Keratinocyte (primary cell): ENCODE measurements at regions not wholly inside any gene's neighbourhood (a gene's known extent, or its start where the extent isn't known, plus 50 kb on each side); places are given as distances from the start of the nearest gene placed in this dataset.

ENCODE experiments used
- DNase-seq: peaks from one replicate; pipeline ENCODE4 v3.0.0-alpha.2; 2011; ENCODE audit warnings: low read depth, missing footprints, low spot score
- FAIRE-seq: peaks from 2 replicates; lab custom pipeline; 2011; peaks lifted over from hg19 to GRCh38; lab: Jason Lieb, UNC
- H2AFZ ChIP-seq: 2 replicates; pipeline ENCODE4 v1.6.0; 2012; ENCODE audit warnings: low read length, control low read depth, inconsistent platforms; ENCODE audit not compliant: control insufficient read depth
- H3K27ac ChIP-seq: 2 replicates; pipeline ENCODE4 v1.5.1; 2011; ENCODE audit warnings: low read length; ENCODE audit not compliant: control insufficient read depth, insufficient read depth
- H3K27me3 ChIP-seq: 3 replicates; pipeline ENCODE4 v1.6.0; 2011; ENCODE audit warnings: low read length; ENCODE audit not compliant: control insufficient read depth, insufficient read depth; ENCODE audit errors: extremely low read depth
- H3K36me3 ChIP-seq, 2 experiments: 2 replicates in 1 of 2; 3 replicates in 1 of 2; pipeline ENCODE4 v1.5.1; 2011; ENCODE audit warnings: low read length in 2 of 2, mild to moderate bottlenecking in 1 of 2; ENCODE audit not compliant: control insufficient read depth in 2 of 2, insufficient read depth in 2 of 2; ENCODE audit errors: extremely low read depth in 1 of 2
- H3K4me1 ChIP-seq: 3 replicates; pipeline ENCODE4 v1.5.1; 2011; ENCODE audit warnings: low read length; ENCODE audit not compliant: control insufficient read depth, insufficient read depth; ENCODE audit errors: extremely low read depth
- H3K4me2 ChIP-seq: 3 replicates; pipeline ENCODE4 v1.6.0; 2011; ENCODE audit warnings: low read depth, low read length; ENCODE audit not compliant: control insufficient read depth, insufficient read depth; ENCODE audit errors: extremely low read depth
- H3K4me3 ChIP-seq, 3 experiments: fragments of 200-600 bp in 1 of 3; sonication (generic) in 1 of 3; 2 replicates in 2 of 3; 3 replicates in 1 of 3; pipeline ENCODE4 v1.5.1; 2011 to 2016; ENCODE audit warnings: low read length in 3 of 3, mild to moderate bottlenecking in 3 of 3, control low read depth in 2 of 3, inconsistent platforms in 1 of 3, low read depth in 1 of 3, mixed read lengths in 1 of 3, mixed run types in 1 of 3, moderate library complexity in 1 of 3; ENCODE audit not compliant: control insufficient read depth in 2 of 3, insufficient read depth in 2 of 3; ENCODE audit errors: extremely low read depth in 1 of 3
- H3K79me2 ChIP-seq: 2 replicates; pipeline ENCODE4 v1.6.0; 2012; ENCODE audit warnings: low read length; ENCODE audit not compliant: control insufficient read depth, insufficient read depth
- H3K9ac ChIP-seq: 3 replicates; pipeline ENCODE4 v1.6.0; 2011; ENCODE audit warnings: low read length; ENCODE audit not compliant: control insufficient read depth, insufficient read depth; ENCODE audit errors: extremely low read depth
- H3K9me1 ChIP-seq: 3 replicates; pipeline ENCODE4 v1.6.0; 2011; ENCODE audit warnings: low read length; ENCODE audit not compliant: control insufficient read depth, insufficient read depth; ENCODE audit errors: extremely low read depth
- H3K9me3 ChIP-seq: 2 replicates; pipeline ENCODE4 v1.5.1; 2012; ENCODE audit warnings: low read depth, low read length; ENCODE audit not compliant: control insufficient read depth
- H4K20me1 ChIP-seq: 3 replicates; pipeline ENCODE4 v1.6.0; 2011; ENCODE audit warnings: low read length; ENCODE audit not compliant: control insufficient read depth, insufficient read depth; ENCODE audit errors: extremely low read depth
- CTCF ChIP-seq, 3 experiments: IDR thresholded peaks in 1 of 3; conservative IDR thresholded peaks in 1 of 3; optimal IDR thresholded peaks in 1 of 3; 2 replicates in 2 of 3; 3 replicates in 1 of 3; pipeline versions ENCODE3 to v1.5.1; 2011; ENCODE audit warnings: low read length in 3 of 3, mild to moderate bottlenecking in 3 of 3, moderate library complexity in 2 of 3, control low read depth in 1 of 3, inconsistent platforms in 1 of 3; ENCODE audit not compliant: insufficient read depth in 2 of 3; ENCODE audit errors: extremely low read depth in 1 of 3
- EZH2 ChIP-seq: IDR thresholded peaks from one replicate; pipeline ENCODE4 v1.6.1; 2012; ENCODE audit warnings: inconsistent platforms, mild to moderate bottlenecking, low read length, moderate library complexity
- dilution Hi-C: fragments of 300-500 bp; cut with MboI; formaldehyde crosslinking; loops from one replicate; pipeline ENCODE4 v1.7.0; 2020; ENCODE audit warnings: low sequenced_read_pairs; ENCODE audit not compliant: extremely low pct_ligation_motif_present

GRCh38 chr2:64711252-64711800 lies 57.6 kb upstream of the SERTAD2 start:
- dilution Hi-C loops: no loop called here
- DNase-seq (no peak), FAIRE-seq (no peak)
- H3K27ac ChIP-seq: no peak overlapping the region
- no peaks in the 10 kb centered on the region for H3K79me2 ChIP-seq
- no peak overlapping the region for H2AFZ ChIP-seq
- H4K20me1 ChIP-seq: no peaks in the 10 kb centered on the region
- no peak overlapping the region for H3K4me2 ChIP-seq
- H3K36me3 ChIP-seq: peaks cover 0 to 2% of the 10 kb centered on the region in 2 experiments
- H3K4me3 ChIP-seq: no peak overlapping the region
- H3K9me1 ChIP-seq: no peaks in the 10 kb centered on the region
- TF ChIP-seq EZH2 (no peak), CTCF (optimal IDR thresholded peaks at IDR 0.05 in 1 of 3, IDR thresholded peaks at IDR 0.05 in 1 of 3, conservative IDR thresholded peaks at IDR 0.05 in 1 of 3; ENCODE audit: extremely low read depth in 1 of 3, insufficient read depth in 2 of 3, low read length in 3 of 3) (no peak)
- H3K9ac ChIP-seq: no peak overlapping the region
- no peaks in the 10 kb centered on the region for H3K9me3 ChIP-seq
- no peaks in the 10 kb centered on the region for H3K27me3 ChIP-seq
- no peaks in the 10 kb centered on the region for H3K4me1 ChIP-seq

- H3K79me2 ChIP-seq: no peaks in the 10 kb centered on the region
Observed at GRCh38 chr2:64713686-64714085, 60.0 kb upstream of the SERTAD2 start.

More at GRCh38 chr2:64713686-64714085, 60.0 kb upstream of the SERTAD2 start:
- DNase-seq: no peak
- Histone ChIP-seq H3K9ac (no peak overlapping the region), H3K9me1 (no peaks in the 10 kb centered on the region), H3K27me3 (no peaks in the 10 kb centered on the region), H4K20me1 (no peaks in the 10 kb centered on the region), H3K27ac (no peak overlapping the region), H3K9me3 (no peaks in the 10 kb centered on the region), H3K4me3 (no peak overlapping the region), H3K36me3 (peaks cover 0 to 2% of the 10 kb centered on the region in 2 experiments), H3K4me2 (no peak overlapping the region), H2AFZ (no peak overlapping the region), H3K4me1 (no peaks in the 10 kb centered on the region)
- no peak for TF ChIP-seq EZH2
- no peak for TF ChIP-seq CTCF (optimal IDR thresholded peaks at IDR 0.05 in 1 of 3, IDR thresholded peaks at IDR 0.05 in 1 of 3, conservative IDR thresholded peaks at IDR 0.05 in 1 of 3; ENCODE audit: extremely low read depth in 1 of 3, insufficient read depth in 2 of 3, low read length in 3 of 3)
- FAIRE-seq: no peak
- dilution Hi-C loops: no loop called here
